GM12878 (cell line): ENCODE measurements at regions not wholly inside any gene's neighbourhood (a gene's known extent, or its start where the extent isn't known, plus 50 kb on each side); places are given as distances from the start of the nearest gene placed in this dataset.
A peak's percentile ranks its signal among the peaks of the same experiment; 100 is the strongest.

Experiments used
- ATAC-seq: fragments of 200-7000 bp; cut with Tn5 transposase; 3 replicates; pipeline ENCODE4 v1.9.1; 2020; ENCODE audit warnings: mild to moderate bottlenecking, moderate library complexity
- BruUV-seq: library from RNA; stranded (reverse); fragments of 400-500 nt; replicated peaks from 2 replicates; lab custom pipeline; 2021; lab: Mats Ljungman, UMichigan
- CTCF ChIA-PET: fragments of 300-600 bp; sonication (Branson Sonifier 250); formaldehyde crosslinking; extraction: SDS; loops from one replicate; lab custom pipeline; 2021; ENCODE audit warnings: inconsistent platforms; lab: Yijun Ruan, JAX
- POLR2A ChIA-PET: fragments of 350-600 bp; formaldehyde crosslinking; extraction: SDS; loops from one replicate; lab custom pipeline; 2021; ENCODE audit warnings: inconsistent platforms; lab: Charles Lee
- RAD21 ChIA-PET: fragments of 300-600 bp; sonication (Branson Sonifier 250); formaldehyde crosslinking; loops from one replicate; lab custom pipeline; 2023; ENCODE audit warnings: antibody characterized with exemption; ENCODE audit not compliant: unreplicated experiment; lab: Charles Lee
- SMC1A ChIA-PET: fragments of 300-600 bp; sonication (Branson Sonifier 250); formaldehyde crosslinking; loops from one replicate; lab custom pipeline; 2023; ENCODE audit not compliant: unreplicated experiment, uncharacterized antibody; lab: Charles Lee
- DNase-seq: peaks from one replicate; pipeline ENCODE4 v3.0.0-alpha.2; 2011; ENCODE audit warnings: low read depth, low spot score
- FAIRE-seq: peaks from 3 replicates; lab custom pipeline; 2011; peaks lifted over from hg19 to GRCh38; lab: Jason Lieb, UNC
- H2AFZ ChIP-seq: 2 replicates; pipeline ENCODE4 v1.6.0; 2011; ENCODE audit warnings: low read depth, low read length, control low read depth; ENCODE audit not compliant: control insufficient read depth
- H3K27ac ChIP-seq: 2 replicates; pipeline ENCODE4 v1.5.1; 2011; ENCODE audit warnings: control low read depth; ENCODE audit not compliant: control insufficient read depth, insufficient read depth
- H3K27me3 ChIP-seq, 2 experiments: replicated peaks in 1 of 2; 2 replicates each; pipeline versions ENCODE4 v1.6.0 to v1.6.1; 2011; ENCODE audit warnings: low read length in 1 of 2; ENCODE audit not compliant: control insufficient read depth in 2 of 2, insufficient read depth in 2 of 2
- H3K36me3 ChIP-seq, 2 experiments: 2 replicates each; pipeline ENCODE4 v1.5.1; 2011; ENCODE audit warnings: low read length in 1 of 2; ENCODE audit not compliant: control insufficient read depth in 2 of 2, insufficient read depth in 2 of 2
- H3K4me1 ChIP-seq: 2 replicates; pipeline ENCODE4 v1.6.1; 2011; ENCODE audit warnings: mild to moderate bottlenecking, low read length, moderate library complexity, mixed read lengths; ENCODE audit not compliant: control insufficient read depth, insufficient read depth
- H3K4me2 ChIP-seq: 2 replicates; pipeline ENCODE4 v1.6.0; 2011; ENCODE audit warnings: control low read depth; ENCODE audit not compliant: control insufficient read depth, insufficient read depth
- H3K4me3 ChIP-seq: fragments of 200-600 bp; sonication (generic); 2 replicates; pipeline ENCODE4 v1.5.1; 2016
- H3K79me2 ChIP-seq: 2 replicates; pipeline ENCODE4 v1.6.0; 2011; ENCODE audit warnings: low read length; ENCODE audit not compliant: control insufficient read depth, insufficient read depth
- H3K9ac ChIP-seq: 2 replicates; pipeline ENCODE4 v1.8.0; 2011; ENCODE audit warnings: low read length, control low read depth, mixed read lengths; ENCODE audit not compliant: control insufficient read depth, insufficient read depth
- H3K9me3 ChIP-seq: replicated peaks from 3 replicates; pipeline ENCODE4 v1.5.1; 2011; ENCODE audit warnings: mild to moderate bottlenecking, low read length; ENCODE audit not compliant: control insufficient read depth, insufficient read depth
- H4K20me1 ChIP-seq: 2 replicates; pipeline ENCODE4 v1.6.0; 2011; ENCODE audit not compliant: control insufficient read depth, insufficient read depth
- CHD4 ChIP-seq: fragments of 200-600 bp; sonication (generic); IDR thresholded peaks from 2 replicates; pipeline ENCODE4 v1.6.1; 2016; ENCODE audit warnings: mild to moderate bottlenecking
- EED ChIP-seq: sonication (generic); IDR thresholded peaks from 2 replicates; pipeline ENCODE4 v1.6.1; 2016; ENCODE audit warnings: antibody characterized with exemption, low read depth
- EZH2 ChIP-seq: IDR thresholded peaks from 2 replicates; pipeline ENCODE4 v1.6.1; 2012; ENCODE audit warnings: low read depth, mild to moderate bottlenecking, control low read depth, inconsistent platforms, low read length, borderline replicate concordance; ENCODE audit not compliant: control insufficient read depth
- GATAD2B ChIP-seq: fragments of 450-650 bp; conservative IDR thresholded peaks from 2 replicates; pipeline ENCODE4 v1.6.1; 2017; ENCODE audit warnings: low read depth, mild to moderate bottlenecking, moderate library complexity
- JUND ChIP-seq: IDR thresholded peaks from 2 replicates; pipeline ENCODE4 v1.6.1; 2012; ENCODE audit warnings: low read depth, mild to moderate bottlenecking, low read length, improper control_type of control experiment, moderate library complexity
- KLF5 ChIP-seq: fragments of 450-650 bp; IDR thresholded peaks from 2 replicates; pipeline ENCODE4 v1.6.1; 2014; ENCODE audit warnings: mild to moderate bottlenecking; ENCODE audit not compliant: partially characterized antibody
- RBBP5 ChIP-seq: fragments of 200-600 bp; sonication (generic); conservative IDR thresholded peaks from 2 replicates; pipeline ENCODE4 v1.6.1; 2016
- SMC3 ChIP-seq: IDR thresholded peaks from 2 replicates; pipeline ENCODE4 v1.6.1; 2011; ENCODE audit warnings: low read length, improper control_type of control experiment, borderline replicate concordance
- TCF12 ChIP-seq: IDR thresholded peaks from 2 replicates; pipeline ENCODE4 v1.6.1; 2011; ENCODE audit warnings: low read depth, mild to moderate bottlenecking, low read length
- WGBS: methylation state at CpG from one replicate; pipeline ENCODE4 v1.1.6; 2016; ENCODE audit warnings: low lambda C conversion rate; ENCODE audit not compliant: insufficient replicate concordance, insufficient coverage; ENCODE audit errors: missing lambda C conversion rate; 5-methylcytosine and 5-hydroxymethylcytosine counted together
- in situ Hi-C: fragments of 300-500 bp; cut with MboI; formaldehyde crosslinking; loops from 9 replicates; pipeline ENCODE4 v1.14.3; 2018; ENCODE audit warnings: mixed read lengths
- intact Hi-C: fragments of 100-400 bp; cut with micrococcal nuclease; formaldehyde crosslinking; loops from one replicate; pipeline ENCODE4 v1.14.2; 2022; ENCODE audit not compliant: unreplicated experiment
- TF ChIP-seq, protein P1 (sequence below): fragments of 450-650 bp; IDR thresholded peaks from 2 replicates; pipeline ENCODE4 v1.6.1; 2017; ENCODE audit warnings: mild to moderate bottlenecking, moderate library complexity
- TF ChIP-seq, protein P2 (sequence below): fragments of 450-650 bp; IDR thresholded peaks from 2 replicates; pipeline ENCODE4 v1.6.1; 2016; ENCODE audit warnings: mild to moderate bottlenecking
- TF ChIP-seq, protein P3 (sequence below): fragments of 450-650 bp; IDR thresholded peaks from 2 replicates; pipeline ENCODE4 v1.6.1; 2016; ENCODE audit warnings: mild to moderate bottlenecking

DNA sequence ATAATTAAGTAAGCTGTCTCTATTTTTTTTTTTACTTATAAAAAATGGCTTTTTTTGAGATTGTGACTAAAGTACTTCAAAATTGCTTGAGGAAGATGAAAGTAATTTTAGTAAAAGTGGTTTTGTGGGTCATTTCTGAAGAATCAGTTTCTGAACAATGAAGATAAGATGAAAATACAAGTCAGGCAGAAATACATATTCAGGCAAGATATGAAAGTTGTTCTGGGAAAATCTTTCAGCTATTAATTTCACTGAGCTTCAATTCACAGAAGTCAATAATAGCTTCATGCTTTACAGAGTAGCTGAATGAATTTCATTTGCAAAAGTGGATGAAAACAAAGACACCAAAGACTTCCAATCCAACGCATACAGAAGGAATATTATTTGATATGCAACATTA, 305.2 kb upstream of the ARSJ start:
- Histone ChIP-seq H3K27ac (no peak overlapping the region), H3K4me1 (no peaks in the 10 kb centered on the region), H3K4me2 (no peak overlapping the region), H3K9ac (no peak overlapping the region), H3K9me3 (no peaks in the 10 kb centered on the region), H3K27me3 (no peaks in the 10 kb centered on the region), H4K20me1 (no peaks in the 10 kb centered on the region), H2AFZ (no peak overlapping the region), H3K79me2 (no peaks in the 10 kb centered on the region), H3K36me3 (no peaks in the 10 kb centered on the region), H3K4me3 (no peak overlapping the region)
- ChIA-PET POLR2A (no interaction called here), SMC1A (interaction anchor here (0.9 kb wide), 1 partner anchor 14 kb away, joined by 3 read pairs; no protein-coding TSS in a partner anchor), CTCF (no interaction called here), RAD21 (interaction anchor here (0.7 kb wide), 1 partner anchor 24 kb away, joined by 3 read pairs; no protein-coding TSS in a partner anchor)
- ATAC-seq = no peak
- DNase-seq = no peak
- no peak for FAIRE-seq
- no TSS peak for BruUV-seq
- TF ChIP-seq SMC3 = no peak
- TF ChIP-seq GATAD2B = no peak
- no peak for TF ChIP-seq JUND
- TF ChIP-seq EZH2 = no peak
- in situ Hi-C loops = no loop called here
- intact Hi-C loops = no loop called here
- WGBS = 89% methylated on average over 1 of the region's 1 CpG

DNA sequence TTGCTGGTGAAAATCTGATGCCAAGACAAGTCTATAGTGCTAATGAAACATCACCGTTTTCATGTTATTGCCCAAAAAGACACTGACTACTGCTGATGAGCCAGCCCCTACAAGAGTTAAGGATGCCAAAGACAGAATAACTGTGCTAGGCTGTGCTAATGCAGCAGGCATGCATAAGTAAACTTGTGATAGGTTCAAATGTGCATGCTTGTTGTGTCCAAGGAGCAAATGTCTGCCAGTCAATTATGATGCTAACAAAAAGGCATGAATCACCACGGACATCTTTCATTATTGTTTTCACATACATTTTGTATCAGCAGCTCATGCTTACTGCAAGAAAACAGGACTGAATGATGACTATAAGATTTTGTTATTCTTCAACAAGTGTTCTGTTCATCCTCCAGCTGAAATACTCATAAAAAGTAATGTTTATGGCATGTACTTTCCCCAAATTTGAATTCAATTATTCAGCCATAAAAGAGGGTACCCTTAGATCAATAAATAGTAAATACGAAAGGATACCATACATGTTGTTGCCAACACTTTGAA, 306.9 kb upstream of the ARSJ start:
- ATAC-seq (no peak), DNase-seq (no peak), FAIRE-seq (peak; percentile 57)
- ChIA-PET SMC1A (no interaction called here), RAD21 (no interaction called here), CTCF (interaction anchor here (0.6 kb wide), 1 partner anchor 254 kb away, joined by 3 read pairs; no protein-coding TSS in a partner anchor), POLR2A (no interaction called here)
- H3K36me3 ChIP-seq = no peaks in the 10 kb centered on the region
- in situ Hi-C loops = no loop called here
- no peak overlapping the region for H3K4me2 ChIP-seq
- intact Hi-C loops = no loop called here
- no TSS peak for BruUV-seq
- no peak overlapping the region for H3K9ac ChIP-seq
- H3K9me3 ChIP-seq = no peaks in the 10 kb centered on the region
- WGBS = 20% methylated on average over 3 of the region's 3 CpGs
- H3K4me3 ChIP-seq = no peak overlapping the region
- H3K27ac ChIP-seq = no peak overlapping the region
- H3K79me2 ChIP-seq = no peaks in the 10 kb centered on the region
- H3K27me3 ChIP-seq = no peaks in the 10 kb centered on the region
- H2AFZ ChIP-seq = no peak overlapping the region
- H4K20me1 ChIP-seq = no peaks in the 10 kb centered on the region
- no peaks in the 10 kb centered on the region for H3K4me1 ChIP-seq
- TF ChIP-seq KLF5 (no peak), RBBP5 (no peak), TCF12 (no peak), CHD4 (no peak), EED (no peak)
- TF ChIP-seq, protein P1, sequence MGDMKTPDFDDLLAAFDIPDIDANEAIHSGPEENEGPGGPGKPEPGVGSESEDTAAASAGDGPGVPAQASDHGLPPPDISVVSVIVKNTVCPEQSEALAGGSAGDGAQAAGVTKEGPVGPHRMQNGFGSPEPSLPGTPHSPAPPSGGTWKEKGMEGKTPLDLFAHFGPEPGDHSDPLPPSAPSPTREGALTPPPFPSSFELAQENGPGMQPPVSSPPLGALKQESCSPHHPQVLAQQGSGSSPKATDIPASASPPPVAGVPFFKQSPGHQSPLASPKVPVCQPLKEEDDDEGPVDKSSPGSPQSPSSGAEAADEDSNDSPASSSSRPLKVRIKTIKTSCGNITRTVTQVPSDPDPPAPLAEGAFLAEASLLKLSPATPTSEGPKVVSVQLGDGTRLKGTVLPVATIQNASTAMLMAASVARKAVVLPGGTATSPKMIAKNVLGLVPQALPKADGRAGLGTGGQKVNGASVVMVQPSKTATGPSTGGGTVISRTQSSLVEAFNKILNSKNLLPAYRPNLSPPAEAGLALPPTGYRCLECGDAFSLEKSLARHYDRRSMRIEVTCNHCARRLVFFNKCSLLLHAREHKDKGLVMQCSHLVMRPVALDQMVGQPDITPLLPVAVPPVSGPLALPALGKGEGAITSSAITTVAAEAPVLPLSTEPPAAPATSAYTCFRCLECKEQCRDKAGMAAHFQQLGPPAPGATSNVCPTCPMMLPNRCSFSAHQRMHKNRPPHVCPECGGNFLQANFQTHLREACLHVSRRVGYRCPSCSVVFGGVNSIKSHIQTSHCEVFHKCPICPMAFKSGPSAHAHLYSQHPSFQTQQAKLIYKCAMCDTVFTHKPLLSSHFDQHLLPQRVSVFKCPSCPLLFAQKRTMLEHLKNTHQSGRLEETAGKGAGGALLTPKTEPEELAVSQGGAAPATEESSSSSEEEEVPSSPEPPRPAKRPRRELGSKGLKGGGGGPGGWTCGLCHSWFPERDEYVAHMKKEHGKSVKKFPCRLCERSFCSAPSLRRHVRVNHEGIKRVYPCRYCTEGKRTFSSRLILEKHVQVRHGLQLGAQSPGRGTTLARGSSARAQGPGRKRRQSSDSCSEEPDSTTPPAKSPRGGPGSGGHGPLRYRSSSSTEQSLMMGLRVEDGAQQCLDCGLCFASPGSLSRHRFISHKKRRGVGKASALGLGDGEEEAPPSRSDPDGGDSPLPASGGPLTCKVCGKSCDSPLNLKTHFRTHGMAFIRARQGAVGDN = no peak
- TF ChIP-seq, protein P2, sequence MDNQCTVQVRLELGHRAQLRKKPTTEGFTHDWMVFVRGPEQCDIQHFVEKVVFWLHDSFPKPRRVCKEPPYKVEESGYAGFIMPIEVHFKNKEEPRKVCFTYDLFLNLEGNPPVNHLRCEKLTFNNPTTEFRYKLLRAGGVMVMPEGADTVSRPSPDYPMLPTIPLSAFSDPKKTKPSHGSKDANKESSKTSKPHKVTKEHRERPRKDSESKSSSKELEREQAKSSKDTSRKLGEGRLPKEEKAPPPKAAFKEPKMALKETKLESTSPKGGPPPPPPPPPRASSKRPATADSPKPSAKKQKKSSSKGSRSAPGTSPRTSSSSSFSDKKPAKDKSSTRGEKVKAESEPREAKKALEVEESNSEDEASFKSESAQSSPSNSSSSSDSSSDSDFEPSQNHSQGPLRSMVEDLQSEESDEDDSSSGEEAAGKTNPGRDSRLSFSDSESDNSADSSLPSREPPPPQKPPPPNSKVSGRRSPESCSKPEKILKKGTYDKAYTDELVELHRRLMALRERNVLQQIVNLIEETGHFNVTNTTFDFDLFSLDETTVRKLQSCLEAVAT = no peak
- TF ChIP-seq, protein P3, sequence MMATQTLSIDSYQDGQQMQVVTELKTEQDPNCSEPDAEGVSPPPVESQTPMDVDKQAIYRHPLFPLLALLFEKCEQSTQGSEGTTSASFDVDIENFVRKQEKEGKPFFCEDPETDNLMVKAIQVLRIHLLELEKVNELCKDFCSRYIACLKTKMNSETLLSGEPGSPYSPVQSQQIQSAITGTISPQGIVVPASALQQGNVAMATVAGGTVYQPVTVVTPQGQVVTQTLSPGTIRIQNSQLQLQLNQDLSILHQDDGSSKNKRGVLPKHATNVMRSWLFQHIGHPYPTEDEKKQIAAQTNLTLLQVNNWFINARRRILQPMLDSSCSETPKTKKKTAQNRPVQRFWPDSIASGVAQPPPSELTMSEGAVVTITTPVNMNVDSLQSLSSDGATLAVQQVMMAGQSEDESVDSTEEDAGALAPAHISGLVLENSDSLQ = no peak
